ENCODE measurements at regions not wholly inside any gene's neighbourhood (a gene's known extent, or its start where the extent isn't known, plus 50 kb on each side); places are given as distances from the start of the nearest gene placed in this dataset.

DNA sequence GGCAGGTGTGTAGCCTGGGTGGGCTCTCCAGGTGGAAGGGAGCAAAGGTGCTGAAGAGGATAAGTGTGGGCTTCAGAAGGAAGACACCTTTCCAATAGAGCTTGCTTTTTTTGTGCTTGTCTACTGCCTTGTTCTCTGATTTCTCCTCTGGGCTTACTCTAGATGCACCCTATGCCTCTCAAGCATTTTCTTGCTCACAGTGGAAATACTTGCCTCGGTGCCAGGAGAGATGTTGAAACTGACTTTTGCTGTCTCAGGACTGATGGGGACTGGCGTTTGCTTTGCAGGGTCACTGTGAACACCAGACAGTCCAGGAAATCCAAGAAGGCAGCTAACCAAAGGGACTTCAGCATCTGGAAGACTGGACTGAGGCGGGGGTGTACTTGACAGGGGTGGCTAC lies 187.9 kb downstream of the SNX10 start:
- Histone ChIP-seq H3K4me1 (no peaks in the 10 kb centered on the region), H3K36me3 (no peaks in the 10 kb centered on the region), H3K9me3 (no peaks in the 10 kb centered on the region; the same call in 1 of the 2 replicates), H3K4me3 (ENCODE audit: low read depth, low read length) (no peak overlapping the region), H3K27me3 (no peaks in the 10 kb centered on the region)
- no peak for TF ChIP-seq CTCF (IDR thresholded peaks at IDR 0.05; ENCODE audit: low read depth, low read length)
- no peak for DNase-seq

- no peaks in the 10 kb centered on the region for H3K27me3 ChIP-seq
- no peak for DNase-seq
- no peak for TF ChIP-seq CTCF (IDR thresholded peaks at IDR 0.05; ENCODE audit: low read depth, low read length)
Measured at GRCh38 chr7:26480156-26480555, 188.5 kb downstream of the SNX10 start.

DNA sequence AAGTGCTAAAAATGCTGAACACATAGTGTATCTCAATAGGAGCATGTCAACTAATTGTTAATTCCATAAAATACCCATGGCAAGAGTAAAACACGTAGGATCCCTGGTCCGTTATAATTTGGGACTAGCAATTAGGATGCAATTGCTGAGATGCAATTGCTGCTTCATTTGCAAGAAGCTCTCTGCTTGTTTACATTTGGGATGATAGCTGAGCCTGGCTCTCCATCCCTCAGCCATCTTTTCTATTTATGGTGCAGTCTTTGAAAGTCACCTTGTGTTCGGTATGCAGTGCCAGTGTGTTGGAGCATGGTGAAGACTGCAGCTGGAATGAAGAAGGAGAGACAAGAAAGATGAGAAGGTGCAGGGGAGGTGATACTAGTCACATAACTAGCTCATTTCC lies 191.3 kb downstream of the SNX10 start:
- no peak for DNase-seq
- no peak for TF ChIP-seq CTCF (IDR thresholded peaks at IDR 0.05; ENCODE audit: low read depth, low read length)
- no peaks in the 10 kb centered on the region for H3K4me1 ChIP-seq

More at GRCh38 chr7:26480156-26480555, 188.5 kb downstream of the SNX10 start:
- Histone ChIP-seq H3K9me3 (no peaks in the 10 kb centered on the region; the same call in 1 of the 2 replicates), H3K36me3 (no peaks in the 10 kb centered on the region), H3K4me3 (ENCODE audit: low read depth, low read length) (no peak overlapping the region), H3K4me1 (no peaks in the 10 kb centered on the region)

GRCh38 chr7:26483843-26484242 lies 192.2 kb downstream of the SNX10 start:
- no peak for TF ChIP-seq CTCF (IDR thresholded peaks at IDR 0.05; ENCODE audit: low read depth, low read length)
- Histone ChIP-seq H3K27me3 (no peaks in the 10 kb centered on the region), H3K36me3 (no peaks in the 10 kb centered on the region)

More for the DNA sequence above, 191.3 kb downstream of the SNX10 start:
- H3K36me3 ChIP-seq = no peaks in the 10 kb centered on the region
- no peak overlapping the region for H3K4me3 ChIP-seq (ENCODE audit: low read depth, low read length)
- no peaks in the 10 kb centered on the region for H3K27me3 ChIP-seq
- H3K9me3 ChIP-seq = no peaks in the 10 kb centered on the region; the same call in 1 of the 2 replicates

DNA sequence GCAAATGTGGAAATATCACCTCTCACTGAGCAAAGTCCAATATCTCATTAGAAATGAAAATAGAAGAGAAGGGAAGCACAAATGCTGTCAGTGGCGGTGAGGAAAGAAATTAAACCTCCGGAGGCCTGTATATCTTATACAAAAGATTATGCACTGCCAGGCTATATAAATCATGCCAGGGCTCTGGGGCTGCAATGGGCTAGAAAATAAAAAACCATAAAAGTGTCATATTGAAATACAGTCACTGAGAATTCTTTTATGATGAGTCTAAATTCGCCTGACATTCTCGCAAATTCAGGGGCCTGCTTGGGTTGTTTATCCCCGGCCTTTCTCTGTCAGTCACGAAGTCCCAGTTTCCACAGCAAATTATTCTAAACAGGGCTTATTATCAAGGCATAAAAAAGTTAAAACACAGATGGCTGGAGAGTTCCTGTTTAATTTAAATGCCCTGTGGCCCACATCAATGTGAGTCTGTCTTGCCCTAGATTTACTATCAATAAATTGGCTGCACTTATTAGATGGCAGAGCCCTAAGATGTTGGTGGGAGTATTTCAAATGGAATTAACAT lies 193.8 kb downstream of the SNX10 start:
- TF ChIP-seq CTCF (IDR thresholded peaks at IDR 0.05; ENCODE audit: low read depth, low read length) = no peak
- Histone ChIP-seq H3K4me3 (ENCODE audit: low read depth, low read length) (no peak overlapping the region), H3K9me3 (no peaks in the 10 kb centered on the region; the same call in 1 of the 2 replicates), H3K27me3 (peaks cover 2% of the 10 kb centered on the region; the same call in 1 of the 2 replicates), H3K4me1 (no peaks in the 10 kb centered on the region), H3K36me3 (no peaks in the 10 kb centered on the region)
- no peak for DNase-seq

More at GRCh38 chr7:26483843-26484242, 192.2 kb downstream of the SNX10 start:
- Histone ChIP-seq H3K4me3 (ENCODE audit: low read depth, low read length) (no peak overlapping the region), H3K4me1 (no peaks in the 10 kb centered on the region), H3K9me3 (no peaks in the 10 kb centered on the region; the same call in 1 of the 2 replicates)
- DNase-seq = no peak

DNA sequence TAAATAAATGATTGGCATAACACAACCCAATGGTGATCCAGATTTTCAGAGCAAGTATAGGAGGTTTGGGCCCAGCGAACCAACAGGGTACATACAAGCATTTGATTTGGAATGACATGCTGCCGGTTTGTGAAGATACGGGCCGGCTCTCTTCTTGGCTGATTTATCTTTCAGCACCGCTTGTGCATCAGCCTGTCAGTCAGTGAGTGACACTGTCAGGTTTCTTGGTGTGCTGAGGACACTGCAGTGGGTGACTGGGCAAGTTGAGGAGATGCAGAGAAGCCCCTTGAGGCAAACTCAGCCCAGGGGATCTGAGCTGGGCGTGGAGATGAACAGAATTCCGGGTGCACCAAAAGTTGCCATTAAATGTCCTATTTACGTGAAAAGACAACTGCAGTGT lies 194.5 kb downstream of the SNX10 start:
- Histone ChIP-seq H3K9me3 (no peaks in the 10 kb centered on the region; the same call in 1 of the 2 replicates), H3K36me3 (no peaks in the 10 kb centered on the region), H3K27me3 (peaks cover 2% of the 10 kb centered on the region; the same call in 1 of the 2 replicates), H3K4me3 (ENCODE audit: low read depth, low read length) (no peak overlapping the region), H3K4me1 (no peaks in the 10 kb centered on the region)
- TF ChIP-seq CTCF (IDR thresholded peaks at IDR 0.05; ENCODE audit: low read depth, low read length) = no peak
- DNase-seq = no peak

All from BE2C (cell line).